ENCODE measurements at regions not wholly inside any gene's neighbourhood (a gene's known extent, or its start where the extent isn't known, plus 50 kb on each side); places are given as distances from the start of the nearest gene placed in this dataset.

- no peak for TF ChIP-seq REST (IDR thresholded peaks at IDR 0.05; ENCODE audit: low read depth)
- TF ChIP-seq CEBPB (IDR thresholded peaks at IDR 0.05): no peak
- no peak for TF ChIP-seq NFIC (IDR thresholded peaks at IDR 0.05)
Observed at GRCh38 chr2:120682654-120683053, 53.0 kb upstream of the GLI2 start.
